H9 (cell line): ENCODE measurements at regions not wholly inside any gene's neighbourhood (a gene's known extent, or its start where the extent isn't known, plus 50 kb on each side); places are given as distances from the start of the nearest gene placed in this dataset.

Source experiments
- DNase-seq: peaks from one replicate; pipeline ENCODE4 v3.0.0-alpha.2; 2017
- H2AFZ ChIP-seq: one replicate; pipeline ENCODE4 v1.6.1; 2013; ENCODE audit warnings: mild to moderate bottlenecking, low read length, control low read depth, moderate library complexity
- H2AK5ac ChIP-seq: 2 replicates; pipeline ENCODE4 v1.6.1; 2013; ENCODE audit warnings: low read length, control low read depth, mixed read lengths; ENCODE audit not compliant: insufficient read length
- H2BK120ac ChIP-seq: one replicate; pipeline ENCODE4 v1.6.1; 2013; ENCODE audit warnings: low read depth, mild to moderate bottlenecking, low read length, control low read depth, inconsistent platforms; ENCODE audit not compliant: poor library complexity, severe bottlenecking
- H2BK12ac ChIP-seq: 2 replicates; pipeline ENCODE4 v1.6.1; 2013; ENCODE audit warnings: low read length, control low read depth, mixed read lengths, low read depth; ENCODE audit not compliant: insufficient read length
- H2BK15ac ChIP-seq: 2 replicates; pipeline ENCODE4 v1.6.1; 2013; ENCODE audit warnings: low read depth, low read length, control low read depth
- H2BK20ac ChIP-seq: one replicate; pipeline ENCODE4 v1.6.1; 2013; ENCODE audit warnings: low read depth, mild to moderate bottlenecking, low read length, control low read depth, inconsistent platforms; ENCODE audit not compliant: poor library complexity, severe bottlenecking
- H2BK5ac ChIP-seq: 2 replicates; pipeline ENCODE4 v1.6.1; 2013; ENCODE audit warnings: low read length, control low read depth, mixed read lengths; ENCODE audit not compliant: insufficient read length
- H3K14ac ChIP-seq: 2 replicates; pipeline ENCODE4 v1.6.1; 2013; ENCODE audit warnings: low read length, control low read depth; ENCODE audit not compliant: insufficient read depth
- H3K18ac ChIP-seq: 2 replicates; pipeline ENCODE4 v1.6.1; 2013; ENCODE audit warnings: low read depth, mild to moderate bottlenecking, mixed read lengths, low read length, control low read depth; ENCODE audit not compliant: insufficient read length
- H3K23ac ChIP-seq: 2 replicates; pipeline ENCODE4 v1.6.1; 2013; ENCODE audit warnings: low read length, control low read depth, mixed read lengths, low read depth; ENCODE audit not compliant: insufficient read length
- H3K23me2 ChIP-seq: 2 replicates; pipeline ENCODE4 v1.6.1; 2013; ENCODE audit warnings: low read depth, mild to moderate bottlenecking, mixed read lengths, low read length, control low read depth; ENCODE audit not compliant: insufficient read length, poor library complexity, severe bottlenecking
- H3K27ac ChIP-seq: 2 replicates; pipeline ENCODE4 v1.5.1; 2013; ENCODE audit warnings: low read length, control low read depth, mixed read lengths, low read depth; ENCODE audit not compliant: insufficient read length
- H3K27me3 ChIP-seq: 2 replicates; pipeline ENCODE4 v1.6.1; 2013; ENCODE audit warnings: low read length, control low read depth, inconsistent platforms; ENCODE audit not compliant: insufficient read depth
- H3K4ac ChIP-seq: 2 replicates; pipeline ENCODE4 v1.6.1; 2013; ENCODE audit warnings: low read depth, mild to moderate bottlenecking, control low read depth, inconsistent platforms, low read length, moderate library complexity
- H3K4me1 ChIP-seq: 2 replicates; pipeline ENCODE4 v1.6.1; 2013; ENCODE audit warnings: low read length, control low read depth, inconsistent platforms; ENCODE audit not compliant: insufficient read depth
- H3K4me2 ChIP-seq: 2 replicates; pipeline ENCODE4 v1.6.1; 2013; ENCODE audit warnings: low read length, control low read depth, mixed read lengths; ENCODE audit not compliant: insufficient read length, insufficient read depth
- H3K56ac ChIP-seq: 2 replicates; pipeline ENCODE4 v1.6.1; 2013; ENCODE audit warnings: low read depth, mild to moderate bottlenecking, mixed read lengths, low read length, control low read depth; ENCODE audit not compliant: insufficient read length
- H3K79me1 ChIP-seq: 2 replicates; pipeline ENCODE4 v1.6.1; 2013; ENCODE audit warnings: low read depth, mild to moderate bottlenecking, moderate library complexity, low read length, control low read depth, inconsistent platforms; ENCODE audit not compliant: insufficient read depth, poor library complexity, severe bottlenecking
- H3K79me2 ChIP-seq: 2 replicates; pipeline ENCODE4 v1.6.1; 2013; ENCODE audit warnings: low read length, control low read depth, inconsistent platforms; ENCODE audit not compliant: insufficient read depth
- H3K9ac ChIP-seq: 2 replicates; pipeline ENCODE4 v1.6.1; 2013; ENCODE audit warnings: low read length, control low read depth, mixed read lengths; ENCODE audit not compliant: insufficient read length; ENCODE audit errors: extremely low read depth
- H3K9me3 ChIP-seq: one replicate; pipeline ENCODE4 v1.6.1; 2013; ENCODE audit warnings: low read depth, low read length, inconsistent platforms; ENCODE audit not compliant: control insufficient read depth
- H3T11ph ChIP-seq: one replicate; pipeline ENCODE4 v1.6.1; 2013; ENCODE audit warnings: mild to moderate bottlenecking, low read length, control low read depth, inconsistent platforms
- H4K20me1 ChIP-seq: one replicate; pipeline ENCODE4 v1.6.1; 2013; ENCODE audit not compliant: control insufficient read depth, insufficient read length, insufficient read depth
- H4K5ac ChIP-seq: 2 replicates; pipeline ENCODE4 v1.6.1; 2013; ENCODE audit warnings: low read depth, mild to moderate bottlenecking, mixed read lengths, low read length, control low read depth; ENCODE audit not compliant: insufficient read length
- H4K8ac ChIP-seq: replicated peaks from 2 replicates; pipeline ENCODE4 v1.6.1; 2013; ENCODE audit warnings: low read length, control low read depth, mixed read lengths, low read depth; ENCODE audit not compliant: insufficient read length
- H4K91ac ChIP-seq: 2 replicates; pipeline ENCODE4 v1.6.1; 2013; ENCODE audit warnings: low read depth, mild to moderate bottlenecking, moderate library complexity, mixed read lengths, low read length, control low read depth; ENCODE audit not compliant: insufficient read length
- H3K27ac Mint-ChIP-seq, 3 experiments: 2 replicates in 2 of 3; 3 replicates in 1 of 3; pipeline ENCODE4 v1.8.0; 2020 to 2021; ENCODE audit warnings: mixed read lengths in 3 of 3, mild to moderate bottlenecking in 1 of 3, moderate library complexity in 1 of 3
- H3K27me3 Mint-ChIP-seq: 2 replicates; pipeline ENCODE4 v1.8.0; 2021; ENCODE audit warnings: low read depth, mild to moderate bottlenecking, moderate library complexity, mixed read lengths
- H3K36me3 Mint-ChIP-seq, 3 experiments: 2 replicates in 2 of 3; 3 replicates in 1 of 3; pipeline ENCODE4 v1.8.0; 2020 to 2021; ENCODE audit warnings: low read depth in 3 of 3, mixed read lengths in 3 of 3; ENCODE audit not compliant: insufficient read depth in 1 of 3
- H3K4me1 Mint-ChIP-seq, 2 experiments: 2 replicates each; pipeline ENCODE4 v1.8.0; 2020; ENCODE audit warnings: mixed read lengths in 2 of 2
- H3K4me3 Mint-ChIP-seq, 2 experiments: 2 replicates in 1 of 2; 3 replicates in 1 of 2; pipeline ENCODE4 v1.8.0; 2020 to 2021; ENCODE audit warnings: mild to moderate bottlenecking in 2 of 2, mixed read lengths in 2 of 2, moderate library complexity in 1 of 2
- H3K9me3 Mint-ChIP-seq, 2 experiments: 2 replicates in 1 of 2; 3 replicates in 1 of 2; pipeline ENCODE4 v1.8.0; 2020; ENCODE audit warnings: mild to moderate bottlenecking in 2 of 2, mixed read lengths in 2 of 2, moderate library complexity in 1 of 2
- CTCF ChIP-seq: fragments of 200-600 bp; sonication (generic); conservative IDR thresholded peaks from 3 replicates; pipeline ENCODE4 v1.8.0; 2021; ENCODE audit warnings: antibody characterized with exemption, mild to moderate bottlenecking
- WGBS: extraction: QIAGEN DNeasy Blood & Tissue Kit; methylation state at CpG from one replicate; pipeline ENCODE4 v1.1.7; 2013; ENCODE audit warnings: missing lambda C conversion rate, low lambda C conversion rate, mixed read lengths; ENCODE audit not compliant: insufficient read length; ENCODE audit errors: extremely low coverage; 5-methylcytosine and 5-hydroxymethylcytosine counted together

- Histone ChIP-seq H3K4me2 (no peak overlapping the region), H3K56ac (no peak overlapping the region), H4K91ac (no peak overlapping the region), H3K27me3 (no peaks in the 10 kb centered on the region), H4K8ac (no peak overlapping the region), H3K23ac (no peak overlapping the region), H3K79me2 (no peaks in the 10 kb centered on the region), H3K79me1 (no peaks in the 10 kb centered on the region), H2AFZ (no peak overlapping the region), H3K4me1 (no peaks in the 10 kb centered on the region; the same call in 1 of the 2 replicates), H3K14ac (no peak overlapping the region), H2AK5ac (no peak overlapping the region), H2BK12ac (no peak overlapping the region), H3K4ac (no peak overlapping the region), H3T11ph (no peak overlapping the region), H2BK5ac (no peak overlapping the region), H4K20me1 (no peaks in the 10 kb centered on the region), H4K5ac (no peak overlapping the region), H3K27ac (no peak overlapping the region), H3K18ac (no peak overlapping the region), H2BK15ac (no peak overlapping the region), H2BK20ac (no peak overlapping the region), H3K9me3 (no peaks in the 10 kb centered on the region), H2BK120ac (no peak overlapping the region), H3K9ac (no peak overlapping the region), H3K23me2 (no peaks in the 10 kb centered on the region)
- TF ChIP-seq CTCF = no peak
- Mint-ChIP-seq H3K27me3 (no peaks in the 10 kb centered on the region), H3K9me3 (no peaks in the 10 kb centered on the region), H3K4me3 (no peak overlapping the region), H3K4me1 (peaks cover 0 to 5% of the 10 kb centered on the region in 2 experiments; a peak in 1 of 4 replicates), H3K27ac (no peak overlapping the region; a peak in 1 of 7 replicates), H3K36me3 (no peaks in the 10 kb centered on the region)
- no peak for DNase-seq
- 100% methylated on average over 1 of the region's 8 CpGs for WGBS
Measured at GRCh38 chr9:20023961-20024571, 235.2 kb upstream of the SLC24A2 start.
